OCI-LY7 (cell line): ENCODE measurements at regions not wholly inside any gene's neighbourhood (a gene's known extent, or its start where the extent isn't known, plus 50 kb on each side); places are given as distances from the start of the nearest gene placed in this dataset.

ENCODE experiments used
- BruUV-seq: library from RNA; stranded (reverse); fragments of 400-500 nt; replicated peaks from 2 replicates; lab custom pipeline; 2021; lab: Mats Ljungman, UMichigan
- CTCF ChIA-PET: fragments of 300-600 bp; sonication (Branson Sonifier 250); formaldehyde crosslinking; loops from one replicate; lab custom pipeline; 2022; ENCODE audit warnings: antibody characterized with exemption; ENCODE audit not compliant: unreplicated experiment; lab: Charles Lee
- POLR2A ChIA-PET: fragments of 300-600 bp; sonication (Branson Sonifier 250); formaldehyde crosslinking; loops from one replicate; lab custom pipeline; 2022; ENCODE audit warnings: antibody characterized with exemption; lab: Charles Lee
- DNase-seq: peaks from one replicate; pipeline ENCODE4 v3.0.0-alpha.2; 2015; ENCODE audit warnings: low spot score
- H2AFZ ChIP-seq: fragments of 200-600 bp; sonication (generic), shearing (Covaris generic); 2 replicates; pipeline ENCODE4 v1.6.1; 2014; ENCODE audit warnings: mild to moderate bottlenecking, antibody characterized with exemption, low read length, moderate library complexity
- H3K27ac ChIP-seq: fragments of 200-600 bp; sonication (generic); 2 replicates; pipeline ENCODE4 v1.5.1; 2014; ENCODE audit warnings: mixed run types, low read depth, mild to moderate bottlenecking, moderate library complexity, low read length, inconsistent platforms; ENCODE audit not compliant: poor library complexity, severe bottlenecking
- H3K36me3 ChIP-seq: fragments of 200-600 bp; sonication (generic); 2 replicates; pipeline ENCODE4 v1.6.1; 2014; ENCODE audit warnings: mild to moderate bottlenecking, antibody characterized with exemption, low read length, moderate library complexity, mixed read lengths; ENCODE audit not compliant: insufficient read depth
- H3K4me1 ChIP-seq: fragments of 200-600 bp; sonication (generic); 2 replicates; pipeline ENCODE4 v1.5.1; 2014; ENCODE audit warnings: mild to moderate bottlenecking, low read length; ENCODE audit not compliant: insufficient read depth, poor library complexity, severe bottlenecking
- H3K4me2 ChIP-seq: fragments of 200-600 bp; sonication (generic); 2 replicates; pipeline ENCODE4 v1.6.1; 2014; ENCODE audit warnings: mild to moderate bottlenecking, low read length
- H3K4me3 ChIP-seq: fragments of 200-600 bp; sonication (generic); 2 replicates; pipeline ENCODE4 v1.5.1; 2014; ENCODE audit warnings: mild to moderate bottlenecking, low read depth, low read length; ENCODE audit not compliant: poor library complexity, severe bottlenecking
- H3K79me2 ChIP-seq: fragments of 200-600 bp; sonication (generic); 2 replicates; pipeline ENCODE4 v1.6.1; 2016; ENCODE audit warnings: low read depth, mild to moderate bottlenecking, low read length, moderate library complexity, mixed read lengths; ENCODE audit not compliant: insufficient read depth
- H3K9me2 ChIP-seq: fragments of 200-600 bp; sonication (generic); 2 replicates; pipeline ENCODE4 v1.6.1; 2016; ENCODE audit warnings: mild to moderate bottlenecking, low read length, mixed read lengths; ENCODE audit not compliant: insufficient read depth
- H3K9me3 ChIP-seq: fragments of 200-600 bp; sonication (generic); 2 replicates; pipeline ENCODE4 v1.6.1; 2014; ENCODE audit warnings: mild to moderate bottlenecking, mixed run types, low read length, mixed read lengths
- H4K20me1 ChIP-seq: fragments of 200-600 bp; sonication (generic); 2 replicates; pipeline ENCODE4 v1.6.1; 2014; ENCODE audit warnings: mild to moderate bottlenecking, antibody characterized with exemption, low read length, moderate library complexity, mixed read lengths; ENCODE audit not compliant: insufficient read depth
- EZH2phosphoT487 ChIP-seq: fragments of 200-600 bp; sonication (generic); IDR thresholded peaks from 2 replicates; pipeline ENCODE4 v1.6.1; 2018; ENCODE audit warnings: low read depth, borderline replicate concordance, mild to moderate bottlenecking, mixed run types, antibody characterized with exemption, low read length, moderate library complexity, mixed read lengths
- intact Hi-C: fragments of 100-400 bp; cut with micrococcal nuclease; formaldehyde crosslinking; loops from one replicate; pipeline ENCODE4 v1.10.0; 2022; ENCODE audit not compliant: unreplicated experiment
- TF ChIP-seq, protein P1 (sequence below): fragments of 200-600 bp; sonication (generic); conservative IDR thresholded peaks from 2 replicates; pipeline ENCODE4 v1.5.1; 2014; ENCODE audit warnings: mild to moderate bottlenecking, antibody characterized with exemption, low read length, moderate library complexity, mixed read lengths

DNA sequence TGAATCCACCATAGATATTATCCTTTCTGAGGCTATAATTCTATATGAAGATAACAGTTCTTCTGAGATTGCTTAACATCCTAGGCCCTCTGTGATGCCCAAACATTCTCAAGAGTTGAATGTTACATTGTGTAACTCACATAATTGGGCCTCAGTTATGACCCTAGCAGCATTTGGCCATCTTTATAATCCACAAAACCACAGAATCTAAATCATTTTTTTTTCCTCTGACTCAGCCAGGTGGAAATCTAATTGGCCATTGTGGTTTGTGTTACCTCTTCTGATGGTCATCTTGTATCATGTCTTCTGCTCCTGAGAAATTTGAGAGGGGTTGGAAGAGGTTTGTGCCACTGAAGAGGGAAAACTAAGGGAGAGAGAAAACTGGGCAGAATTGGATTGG is 99.5 kb downstream of the LINC00237 start:
- no TSS peak for BruUV-seq
- Histone ChIP-seq H3K9me3 (no peaks in the 10 kb centered on the region), H3K4me2 (no peak overlapping the region), H4K20me1 (no peaks in the 10 kb centered on the region), H3K79me2 (no peaks in the 10 kb centered on the region), H3K4me1 (no peaks in the 10 kb centered on the region), H3K9me2 (no peaks in the 10 kb centered on the region), H3K36me3 (no peaks in the 10 kb centered on the region), H3K4me3 (no peak overlapping the region), H3K27ac (no peak overlapping the region), H2AFZ (no peak overlapping the region)
- POLR2A ChIA-PET: no interaction called here
- TF ChIP-seq, protein P1, sequence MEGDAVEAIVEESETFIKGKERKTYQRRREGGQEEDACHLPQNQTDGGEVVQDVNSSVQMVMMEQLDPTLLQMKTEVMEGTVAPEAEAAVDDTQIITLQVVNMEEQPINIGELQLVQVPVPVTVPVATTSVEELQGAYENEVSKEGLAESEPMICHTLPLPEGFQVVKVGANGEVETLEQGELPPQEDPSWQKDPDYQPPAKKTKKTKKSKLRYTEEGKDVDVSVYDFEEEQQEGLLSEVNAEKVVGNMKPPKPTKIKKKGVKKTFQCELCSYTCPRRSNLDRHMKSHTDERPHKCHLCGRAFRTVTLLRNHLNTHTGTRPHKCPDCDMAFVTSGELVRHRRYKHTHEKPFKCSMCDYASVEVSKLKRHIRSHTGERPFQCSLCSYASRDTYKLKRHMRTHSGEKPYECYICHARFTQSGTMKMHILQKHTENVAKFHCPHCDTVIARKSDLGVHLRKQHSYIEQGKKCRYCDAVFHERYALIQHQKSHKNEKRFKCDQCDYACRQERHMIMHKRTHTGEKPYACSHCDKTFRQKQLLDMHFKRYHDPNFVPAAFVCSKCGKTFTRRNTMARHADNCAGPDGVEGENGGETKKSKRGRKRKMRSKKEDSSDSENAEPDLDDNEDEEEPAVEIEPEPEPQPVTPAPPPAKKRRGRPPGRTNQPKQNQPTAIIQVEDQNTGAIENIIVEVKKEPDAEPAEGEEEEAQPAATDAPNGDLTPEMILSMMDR: no peak
- TF ChIP-seq EZH2phosphoT487: no peak
- intact Hi-C loops: no loop called here
- DNase-seq: no peak
- CTCF ChIA-PET: no interaction called here

DNA sequence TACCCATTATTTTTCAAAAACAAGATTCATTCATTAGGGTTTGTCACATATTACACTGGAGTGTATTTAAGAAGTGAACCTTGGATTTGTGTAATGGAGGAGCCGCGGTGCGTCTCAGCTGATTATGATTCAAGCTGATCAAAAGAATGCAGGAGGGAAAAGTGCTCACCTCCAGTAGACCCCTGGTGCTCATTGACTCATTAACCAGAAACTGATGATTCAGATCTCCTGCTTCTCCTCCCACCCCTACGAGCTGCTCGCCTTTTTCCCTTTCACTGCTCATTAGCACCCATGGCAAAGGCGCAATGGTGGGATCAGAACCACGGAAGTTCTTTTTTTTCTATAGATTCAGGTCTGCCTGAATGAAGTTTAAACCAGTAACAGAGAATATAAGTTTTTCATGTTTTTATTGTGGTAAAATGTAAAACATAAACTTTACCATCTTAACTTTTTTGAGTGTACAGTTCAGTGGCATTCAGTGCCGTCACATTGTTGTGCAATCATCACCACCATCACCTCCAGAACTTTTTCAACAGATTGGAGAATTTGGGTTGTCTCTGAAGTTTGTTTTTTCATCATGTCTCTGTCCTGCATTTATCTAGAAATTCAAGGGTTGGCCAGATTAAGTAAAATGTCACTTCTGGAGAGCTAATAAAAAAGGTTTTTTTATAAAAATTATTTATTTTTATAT is 101.6 kb downstream of the LINC00237 start:
- TF ChIP-seq, protein P1: no peak
- TF ChIP-seq EZH2phosphoT487: no peak

DNA sequence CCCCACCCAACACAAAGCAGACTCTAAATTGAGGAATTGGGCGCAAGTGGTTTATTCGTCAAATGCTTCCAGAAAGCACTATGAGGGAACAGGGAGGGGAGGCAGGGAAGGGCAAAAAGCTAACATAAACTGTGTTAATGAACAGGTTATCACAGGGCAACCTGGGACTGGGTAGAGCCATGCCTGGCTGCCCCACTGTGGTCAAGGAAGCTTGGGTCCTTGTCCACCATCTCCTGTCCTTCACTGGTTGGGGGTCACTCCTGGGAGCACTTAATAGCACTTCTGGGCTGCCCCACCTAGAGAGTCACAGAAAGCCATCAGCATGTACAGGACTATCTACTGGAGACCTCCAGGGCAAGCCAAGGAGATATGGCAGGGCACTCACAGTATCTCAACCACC is 102.3 kb downstream of the LINC00237 start:
- CTCF ChIA-PET: no interaction called here
- no TSS peak for BruUV-seq

More for the DNA sequence above, 101.6 kb downstream of the LINC00237 start:
- no peaks in the 10 kb centered on the region for H3K9me3 ChIP-seq
- no peak overlapping the region for H3K4me2 ChIP-seq
- H3K79me2 ChIP-seq: no peaks in the 10 kb centered on the region
- H4K20me1 ChIP-seq: no peaks in the 10 kb centered on the region
- CTCF ChIA-PET: no interaction called here
- POLR2A ChIA-PET: no interaction called here
- H2AFZ ChIP-seq: no peak overlapping the region
- H3K36me3 ChIP-seq: no peaks in the 10 kb centered on the region
- no peak for DNase-seq
- H3K4me3 ChIP-seq: no peak overlapping the region
- intact Hi-C loops: no loop called here
- H3K9me2 ChIP-seq: no peaks in the 10 kb centered on the region
- no peaks in the 10 kb centered on the region for H3K4me1 ChIP-seq
- no TSS peak for BruUV-seq
- no peak overlapping the region for H3K27ac ChIP-seq

More for the DNA sequence above, 102.3 kb downstream of the LINC00237 start:
- Histone ChIP-seq H3K4me1 (no peaks in the 10 kb centered on the region), H4K20me1 (no peaks in the 10 kb centered on the region), H2AFZ (no peak overlapping the region), H3K4me2 (no peak overlapping the region), H3K9me2 (no peaks in the 10 kb centered on the region), H3K27ac (no peak overlapping the region), H3K9me3 (no peaks in the 10 kb centered on the region), H3K36me3 (no peaks in the 10 kb centered on the region), H3K79me2 (no peaks in the 10 kb centered on the region), H3K4me3 (no peak overlapping the region)
- intact Hi-C loops: no loop called here
- no peak for TF ChIP-seq EZH2phosphoT487
- TF ChIP-seq, protein P1: no peak
- POLR2A ChIA-PET: no interaction called here
- DNase-seq: no peak
